ENCODE measurements at regions not wholly inside any gene's neighbourhood (a gene's known extent, or its start where the extent isn't known, plus 50 kb on each side); places are given as distances from the start of the nearest gene placed in this dataset.

GRCh38 chr7:4523873-4524272 is 158.2 kb upstream of the FOXK1 start:
- TF ChIP-seq POLR2A (IDR thresholded peaks at IDR 0.05), result no peak
- TF ChIP-seq CTCF (IDR thresholded peaks at IDR 0.05), result no peak

Measured in lower leg skin (tissue), 3 donors.